Endodermal cell (in vitro differentiated cells): ENCODE measurements at regions not wholly inside any gene's neighbourhood (a gene's known extent, or its start where the extent isn't known, plus 50 kb on each side); places are given as distances from the start of the nearest gene placed in this dataset.

Experiments
- DNase-seq: peaks from one replicate; pipeline ENCODE4 v3.0.0-alpha.2; 2017
- H3K27ac ChIP-seq: 2 replicates; pipeline ENCODE4 v1.5.1; 2013; ENCODE audit warnings: mild to moderate bottlenecking, low read depth, low read length, moderate library complexity
- H3K27me3 ChIP-seq: 2 replicates; pipeline ENCODE4 v1.6.1; 2013; ENCODE audit warnings: mild to moderate bottlenecking, low read length, moderate library complexity; ENCODE audit not compliant: insufficient read depth, control insufficient read depth, poor library complexity, severe bottlenecking
- H3K36me3 ChIP-seq: 2 replicates; pipeline ENCODE4 v1.7.0; 2013; ENCODE audit warnings: mild to moderate bottlenecking, low read length, moderate library complexity; ENCODE audit not compliant: control insufficient read depth, insufficient read depth
- H3K4me1 ChIP-seq: one replicate; pipeline ENCODE4 v1.7.0; 2013; ENCODE audit warnings: low read length; ENCODE audit not compliant: control insufficient read depth, insufficient read depth
- H3K4me3 ChIP-seq: 2 replicates; pipeline ENCODE4 v1.5.1; 2013; ENCODE audit warnings: mild to moderate bottlenecking, low read length, moderate library complexity
- H3K9ac ChIP-seq: 2 replicates; pipeline ENCODE4 v1.6.1; 2013; ENCODE audit warnings: mild to moderate bottlenecking, low read length, moderate library complexity; ENCODE audit not compliant: poor library complexity, severe bottlenecking; ENCODE audit errors: extremely low read depth
- H3K9me3 ChIP-seq: 2 replicates; pipeline ENCODE4 v1.6.1; 2013; ENCODE audit warnings: mild to moderate bottlenecking, low read length, moderate library complexity; ENCODE audit not compliant: control insufficient read depth
- H3K27ac Mint-ChIP-seq: 2 replicates; pipeline ENCODE4 v1.8.0; 2020; ENCODE audit warnings: mixed read lengths
- H3K27me3 Mint-ChIP-seq: 2 replicates; pipeline ENCODE4 v1.8.0; 2021; ENCODE audit warnings: mild to moderate bottlenecking, mixed read lengths; ENCODE audit not compliant: insufficient read depth
- H3K36me3 Mint-ChIP-seq: 2 replicates; pipeline ENCODE4 v1.8.0; 2020; ENCODE audit warnings: low read depth, mixed read lengths
- H3K4me1 Mint-ChIP-seq: 2 replicates; pipeline ENCODE4 v1.8.0; 2020; ENCODE audit warnings: mixed read lengths
- H3K4me3 Mint-ChIP-seq: 2 replicates; pipeline ENCODE4 v1.8.0; 2020; ENCODE audit warnings: mild to moderate bottlenecking, moderate library complexity, mixed read lengths
- H3K9me3 Mint-ChIP-seq: 2 replicates; pipeline ENCODE4 v1.8.0; 2020; ENCODE audit warnings: mild to moderate bottlenecking, mixed read lengths
- CTCF ChIP-seq: fragments of 200-600 bp; sonication (generic); conservative IDR thresholded peaks from 2 replicates; pipeline ENCODE4 v1.5.0; 2021; ENCODE audit warnings: antibody characterized with exemption, mild to moderate bottlenecking
- WGBS, 2 experiments: methylation state at CpG; one replicate each; pipeline versions ENCODE4 v1.1.5 to v1.1.7; 2013; ENCODE audit warnings: missing lambda C conversion rate in 2 of 2, mixed read lengths in 1 of 2; ENCODE audit not compliant: insufficient coverage in 1 of 2, insufficient read length in 1 of 2; 5-methylcytosine and 5-hydroxymethylcytosine counted together

GRCh38 chr11:23288003-23288783 is 427.9 kb upstream of the CCDC179 start:
- Histone ChIP-seq H3K4me1 (no peaks in the 10 kb centered on the region), H3K4me3 (no peak overlapping the region), H3K36me3 (no peaks in the 10 kb centered on the region), H3K9me3 (no peaks in the 10 kb centered on the region), H3K27me3 (no peaks in the 10 kb centered on the region), H3K9ac (no peak overlapping the region), H3K27ac (no peak overlapping the region)
- Mint-ChIP-seq H3K36me3 (no peaks in the 10 kb centered on the region), H3K4me3 (no peak overlapping the region), H3K27me3 (no peaks in the 10 kb centered on the region), H3K4me1 (no peaks in the 10 kb centered on the region), H3K9me3 (no peaks in the 10 kb centered on the region), H3K27ac (no peak overlapping the region)
- DNase-seq, result no peak
- 100% methylated on average over 1 of the region's 1 CpG for WGBS, 2 experiments
- no peak for TF ChIP-seq CTCF

GRCh38 chr11:23295241-23295640 is 435.0 kb upstream of the CCDC179 start:
- no peaks in the 10 kb centered on the region for H3K9me3 ChIP-seq
- Mint-ChIP-seq H3K36me3 (no peaks in the 10 kb centered on the region), H3K4me3 (no peak overlapping the region), H3K9me3 (peaks cover 1% of the 10 kb centered on the region), H3K27me3 (no peaks in the 10 kb centered on the region), H3K4me1 (no peaks in the 10 kb centered on the region), H3K27ac (no peak overlapping the region)
- H3K27ac ChIP-seq, result no peak overlapping the region
- H3K27me3 ChIP-seq, result no peaks in the 10 kb centered on the region
- no peak for TF ChIP-seq CTCF
- no peaks in the 10 kb centered on the region for H3K36me3 ChIP-seq
- no peak overlapping the region for H3K4me3 ChIP-seq
- H3K9ac ChIP-seq, result no peak overlapping the region
- DNase-seq, result no peak
- no peaks in the 10 kb centered on the region for H3K4me1 ChIP-seq
- 73 to 77% methylated on average over 2 of the region's 2 CpGs for WGBS, 2 experiments

GRCh38 chr11:23308041-23308440 is 447.8 kb upstream of the CCDC179 start:
- no peak overlapping the region for H3K4me3 Mint-ChIP-seq
- 71% methylated on average over 2 of the region's 2 CpGs; no CpG with 5 or more reads in 1 of the 2 experiments for WGBS, 2 experiments
- no peaks in the 10 kb centered on the region for H3K27me3 Mint-ChIP-seq
- Histone ChIP-seq H3K27ac (no peak overlapping the region), H3K4me1 (no peaks in the 10 kb centered on the region), H3K36me3 (no peaks in the 10 kb centered on the region), H3K4me3 (no peak overlapping the region), H3K9me3 (no peaks in the 10 kb centered on the region), H3K9ac (no peak overlapping the region), H3K27me3 (no peaks in the 10 kb centered on the region)
- peaks cover 4% of the 10 kb centered on the region for H3K36me3 Mint-ChIP-seq
- no peak for TF ChIP-seq CTCF
- peaks cover 4% of the 10 kb centered on the region for H3K9me3 Mint-ChIP-seq
- no peaks in the 10 kb centered on the region for H3K4me1 Mint-ChIP-seq
- H3K27ac Mint-ChIP-seq, result no peak overlapping the region
- no peak for DNase-seq
